ENCODE measurements at regions not wholly inside any gene's neighbourhood (a gene's known extent, or its start where the extent isn't known, plus 50 kb on each side); places are given as distances from the start of the nearest gene placed in this dataset.

- TF ChIP-seq EZH2phosphoT487 (IDR thresholded peaks at IDR 0.05; ENCODE audit: borderline replicate concordance, low read length) = no peak
- no peak for TF ChIP-seq CTCF (conservative IDR thresholded peaks at IDR 0.05; ENCODE audit: low read depth, low read length)
Observed at GRCh38 chr6:92586236-92586977, 833.0 kb downstream of the EPHA7 start.

Measured in PC-3 (cell line).